HepG2 (cell line): ENCODE measurements at regions not wholly inside any gene's neighbourhood (a gene's known extent, or its start where the extent isn't known, plus 50 kb on each side); places are given as distances from the start of the nearest gene placed in this dataset.

Experiments
- ATAC-seq: fragments of 200-7000 bp; cut with Tn5 transposase; 3 replicates; pipeline ENCODE4 v1.9.1; 2020; ENCODE audit warnings: mild to moderate bottlenecking, moderate library complexity
- BruUV-seq: library from RNA; stranded (reverse); fragments of 400-500 nt; replicated peaks from 2 replicates; lab custom pipeline; 2021; lab: Mats Ljungman, UMichigan
- CTCF ChIA-PET: fragments of 300-600 bp; formaldehyde crosslinking; extraction: SDS; loops from one replicate; lab custom pipeline; 2021; ENCODE audit warnings: low total read pairs, inconsistent platforms, low intra/inter-chr PET ratio; lab: Yijun Ruan, JAX
- POLR2A ChIA-PET: fragments of 350-600 bp; sonication (Branson Sonifier 250); formaldehyde crosslinking; loops from one replicate; lab custom pipeline; 2020; ENCODE audit warnings: antibody characterized with exemption, inconsistent platforms; lab: Yijun Ruan, JAX
- DNase-seq: peaks from one replicate; pipeline ENCODE4 v3.0.0-alpha.2; 2015; ENCODE audit warnings: low spot score
- FAIRE-seq: peaks from 3 replicates; lab custom pipeline; 2011; peaks lifted over from hg19 to GRCh38; lab: Jason Lieb, UNC
- H2AFZ ChIP-seq: one replicate; pipeline ENCODE4 v1.6.1; 2011; ENCODE audit warnings: low read length, inconsistent platforms
- H3K27ac ChIP-seq: fragments of 300-600 bp; 3 replicates; pipeline ENCODE4 v1.8.0; 2011; ENCODE audit warnings: mixed run types, mild to moderate bottlenecking, mixed read lengths, low read length, inconsistent platforms; ENCODE audit not compliant: insufficient read depth; ENCODE audit errors: extremely low read length
- H3K27me3 ChIP-seq, 2 experiments: fragments of 200-600 bp in 1 of 2; 2 replicates in 1 of 2; 3 replicates in 1 of 2; pipeline versions ENCODE4 v1.6.0 to v1.8.0; 2011; ENCODE audit warnings: low read length in 2 of 2, mild to moderate bottlenecking in 2 of 2, moderate library complexity in 2 of 2, inconsistent platforms in 1 of 2; ENCODE audit not compliant: insufficient read depth in 2 of 2, control insufficient read depth in 1 of 2
- H3K36me3 ChIP-seq, 2 experiments: fragments of 200-600 bp in 1 of 2; replicated peaks in 1 of 2; 2 replicates in 1 of 2; 3 replicates in 1 of 2; pipeline versions ENCODE4 v1.5.1 to v1.8.0; 2011; ENCODE audit warnings: low read length in 2 of 2, inconsistent platforms in 1 of 2; ENCODE audit not compliant: insufficient read depth in 2 of 2, control insufficient read depth in 1 of 2
- H3K4me1 ChIP-seq: 2 replicates; pipeline ENCODE4 v1.5.1; 2012; ENCODE audit warnings: low read length, inconsistent platforms; ENCODE audit not compliant: insufficient read depth
- H3K4me2 ChIP-seq: 2 replicates; pipeline ENCODE4 v1.6.0; 2011; ENCODE audit warnings: low read depth, low read length, inconsistent platforms
- H3K4me3 ChIP-seq, 3 experiments: fragments of 200-600 bp in 1 of 3; sonication (generic), shearing (Covaris generic) in 1 of 3; replicated peaks in 1 of 3; 2 replicates each; pipeline ENCODE4 v1.5.1; 2011 to 2016; ENCODE audit warnings: low read length in 3 of 3, inconsistent platforms in 2 of 3, low read depth in 2 of 3, mild to moderate bottlenecking in 2 of 3, control low read depth in 1 of 3, mixed read lengths in 1 of 3; ENCODE audit not compliant: insufficient read depth in 1 of 3
- H3K79me2 ChIP-seq: one replicate; pipeline ENCODE4 v1.6.1; 2011; ENCODE audit warnings: low read length, inconsistent platforms; ENCODE audit not compliant: insufficient read depth
- H3K9ac ChIP-seq: 2 replicates; pipeline ENCODE4 v1.6.0; 2011; ENCODE audit warnings: mild to moderate bottlenecking, low read depth, low read length, inconsistent platforms; ENCODE audit not compliant: insufficient read depth
- H3K9me3 ChIP-seq: 2 replicates; pipeline ENCODE4 v1.5.1; 2012; ENCODE audit warnings: mild to moderate bottlenecking, low read length
- H4K20me1 ChIP-seq: 2 replicates; pipeline ENCODE4 v1.6.0; 2011; ENCODE audit warnings: inconsistent platforms, mild to moderate bottlenecking, low read length, moderate library complexity; ENCODE audit not compliant: insufficient read depth
- EHMT2 ChIP-seq: fragments of 200-600 bp; sonication (generic); IDR thresholded peaks from 2 replicates; pipeline ENCODE4 v1.7.0; 2017; ENCODE audit warnings: antibody characterized with exemption, low read depth, low read length, borderline replicate concordance
- HOXD1 ChIP-seq: sonication (generic); formaldehyde crosslinking; IDR thresholded peaks from 2 replicates; pipeline ENCODE4 v1.5.0; 2020; ENCODE audit warnings: missing genetic modification reagents
- IKZF4 ChIP-seq: sonication (generic); formaldehyde crosslinking; IDR thresholded peaks from 2 replicates; pipeline ENCODE4 v1.5.1; 2020; ENCODE audit warnings: borderline replicate concordance, mild to moderate bottlenecking, low read depth, missing genetic modification reagents; ENCODE audit errors: not compliant biosample characterization
- KDM4B ChIP-seq: sonication (generic); formaldehyde crosslinking; IDR thresholded peaks from 2 replicates; pipeline ENCODE4 v1.4.0; 2020; ENCODE audit warnings: missing genetic modification reagents
- PAX8 ChIP-seq: sonication (generic); formaldehyde crosslinking; IDR thresholded peaks from 2 replicates; pipeline ENCODE4 v1.8.0; 2022; ENCODE audit warnings: mild to moderate bottlenecking, missing genetic modification reagents, borderline replicate concordance
- RFXAP ChIP-seq: sonication (generic); formaldehyde crosslinking; IDR thresholded peaks from 2 replicates; pipeline ENCODE4 v1.4.0; 2020; ENCODE audit warnings: missing genetic modification reagents, borderline replicate concordance
- SMARCC2 ChIP-seq: fragments of 450-650 bp; IDR thresholded peaks from 2 replicates; pipeline ENCODE4 v1.6.1; 2017; ENCODE audit warnings: antibody characterized with exemption, mild to moderate bottlenecking
- SSRP1 ChIP-seq: IDR thresholded peaks from 2 replicates; pipeline ENCODE4 v1.6.1; 2016; ENCODE audit warnings: control low read depth
- ZNF326 ChIP-seq: sonication (generic); formaldehyde crosslinking; IDR thresholded peaks from 2 replicates; pipeline ENCODE4 v1.4.0; 2020; ENCODE audit warnings: missing genetic modification reagents, borderline replicate concordance
- ZNF350 ChIP-seq: sonication (generic); formaldehyde crosslinking; IDR thresholded peaks from 2 replicates; pipeline ENCODE4 v1.4.0; 2020; ENCODE audit warnings: mild to moderate bottlenecking, low read depth, missing genetic modification reagents, borderline replicate concordance
- ZNF564 ChIP-seq: sonication (generic); formaldehyde crosslinking; IDR thresholded peaks from 2 replicates; pipeline ENCODE4 v1.8.1; 2023; ENCODE audit warnings: mild to moderate bottlenecking, missing genetic modification reagents
- ZNF672 ChIP-seq: sonication (generic); formaldehyde crosslinking; IDR thresholded peaks from 2 replicates; pipeline ENCODE4 v1.8.1; 2022; ENCODE audit warnings: missing genetic modification reagents
- ZSCAN21 ChIP-seq: sonication (generic); formaldehyde crosslinking; IDR thresholded peaks from 2 replicates; pipeline ENCODE4 v1.8.0; 2022; ENCODE audit warnings: mild to moderate bottlenecking, missing genetic modification reagents, moderate library complexity, borderline replicate concordance
- WGBS: methylation state at CpG from one replicate; pipeline ENCODE4 v1.1.6; 2017; ENCODE audit warnings: low lambda C conversion rate; 5-methylcytosine and 5-hydroxymethylcytosine counted together
- in situ Hi-C: cut with HindIII; loops from 2 replicates; pipeline ENCODE4 v1.10.0; 2017; ENCODE audit warnings: low pct_unique_long_range_greater_than_20kb; ENCODE audit not compliant: extremely low pct_ligation_motif_present
- intact Hi-C: fragments of 100-400 bp; cut with micrococcal nuclease; formaldehyde crosslinking; loops from one replicate; pipeline ENCODE4 v1.10.0; 2022; ENCODE audit not compliant: unreplicated experiment
- TF ChIP-seq, protein P1 (sequence below), 2 experiments: sonication (generic) in 1 of 2; formaldehyde crosslinking in 1 of 2; IDR thresholded peaks; 2 replicates each; pipeline versions ENCODE4 v1.4.0 to v1.6.1; 2018 to 2020; ENCODE audit warnings: missing genetic modification reagents in 2 of 2, borderline replicate concordance in 1 of 2, low read depth in 1 of 2, mild to moderate bottlenecking in 1 of 2, missing biosample characterization in 1 of 2

DNA sequence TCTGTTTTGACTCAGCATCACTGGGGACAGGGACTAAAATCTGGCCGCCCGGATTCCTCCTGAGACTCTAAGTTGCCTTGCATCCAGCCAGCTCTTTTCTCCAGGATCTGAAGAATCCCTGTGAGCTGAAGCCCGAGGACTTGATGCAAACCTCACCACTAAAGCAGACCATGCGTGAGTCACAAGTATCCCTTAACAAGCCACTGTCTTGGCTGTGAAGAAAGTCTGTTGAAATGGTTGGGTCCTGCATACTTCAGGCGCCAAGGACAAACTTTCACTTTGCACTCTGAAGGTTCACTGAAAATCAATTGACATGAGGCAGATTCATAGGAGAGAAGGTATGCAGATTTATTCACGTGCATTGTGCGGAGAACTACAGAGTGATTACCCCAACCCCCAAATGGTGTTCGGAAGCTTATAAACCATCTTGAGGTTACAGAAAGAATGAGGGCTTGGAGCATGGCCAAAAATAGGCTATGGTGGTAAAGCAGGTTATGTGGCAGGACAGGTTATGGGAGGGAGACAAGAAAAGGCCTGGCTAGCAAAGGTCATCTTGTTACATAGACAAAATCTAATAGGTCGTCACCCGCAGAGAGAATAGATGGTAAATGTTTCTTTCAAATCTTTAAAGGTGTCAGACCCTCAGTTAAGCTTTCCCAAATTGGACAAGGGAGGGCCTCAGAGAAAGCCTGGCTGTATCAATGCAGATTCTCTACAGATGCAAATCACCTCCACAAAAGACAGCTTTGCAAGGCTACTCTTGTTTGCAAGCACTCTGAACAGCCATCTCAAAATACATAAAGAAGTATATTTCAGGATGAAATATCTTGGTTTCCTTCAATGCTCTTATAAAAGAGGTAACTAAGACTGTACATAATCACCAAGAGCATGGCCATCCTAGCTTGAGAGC lies 126.3 kb upstream of the PLAAT1 start:
- TF ChIP-seq ZNF350 (no peak), IKZF4 (CRISPR knock-in tag) (no peak), HOXD1 (CRISPR knock-in tag) (no peak), ZSCAN21 (CRISPR knock-in tag) (no peak), RFXAP (CRISPR knock-in tag) (no peak), ZNF326 (CRISPR knock-in tag) (no peak), KDM4B (CRISPR knock-in tag) (no peak), PAX8 (no peak), SMARCC2 (no peak), SSRP1 (CRISPR knock-in tag) (no peak), EHMT2 (no peak), ZNF672 (CRISPR knock-in tag) (no peak), ZNF564 (no peak)
- TF ChIP-seq, protein P1, sequence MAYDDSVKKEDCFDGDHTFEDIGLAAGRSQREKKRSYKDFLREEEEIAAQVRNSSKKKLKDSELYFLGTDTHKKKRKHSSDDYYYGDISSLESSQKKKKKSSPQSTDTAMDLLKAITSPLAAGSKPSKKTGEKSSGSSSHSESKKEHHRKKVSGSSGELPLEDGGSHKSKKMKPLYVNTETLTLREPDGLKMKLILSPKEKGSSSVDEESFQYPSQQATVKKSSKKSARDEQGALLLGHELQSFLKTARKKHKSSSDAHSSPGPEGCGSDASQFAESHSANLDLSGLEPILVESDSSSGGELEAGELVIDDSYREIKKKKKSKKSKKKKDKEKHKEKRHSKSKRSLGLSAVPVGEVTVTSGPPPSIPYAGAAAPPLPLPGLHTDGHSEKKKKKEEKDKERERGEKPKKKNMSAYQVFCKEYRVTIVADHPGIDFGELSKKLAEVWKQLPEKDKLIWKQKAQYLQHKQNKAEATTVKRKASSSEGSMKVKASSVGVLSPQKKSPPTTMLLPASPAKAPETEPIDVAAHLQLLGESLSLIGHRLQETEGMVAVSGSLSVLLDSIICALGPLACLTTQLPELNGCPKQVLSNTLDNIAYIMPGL (CRISPR knock-in tag; IDR thresholded peaks at IDR 0.05; ENCODE audit: borderline replicate concordance in 1 of 2, low read depth in 1 of 2) = no peak
- WGBS = 23% methylated on average over 10 of the region's 10 CpGs
- H4K20me1 ChIP-seq = no peaks in the 10 kb centered on the region
- CTCF ChIA-PET = no interaction called here
- no peak overlapping the region for H2AFZ ChIP-seq
- intact Hi-C loops (no loop called here), in situ Hi-C loops (no loop called here)
- FAIRE-seq (no peak), DNase-seq (no peak), ATAC-seq (no peak)
- no peak overlapping the region for H3K4me3 ChIP-seq
- no peak overlapping the region for H3K9ac ChIP-seq
- no peaks in the 10 kb centered on the region for H3K9me3 ChIP-seq
- H3K4me1 ChIP-seq = no peaks in the 10 kb centered on the region
- BruUV-seq = no TSS peak
- no peaks in the 10 kb centered on the region for H3K36me3 ChIP-seq
- POLR2A ChIA-PET = no interaction called here
- no peaks in the 10 kb centered on the region for H3K27me3 ChIP-seq
- H3K4me2 ChIP-seq = no peak overlapping the region
- no peak overlapping the region for H3K27ac ChIP-seq
- no peaks in the 10 kb centered on the region for H3K79me2 ChIP-seq
